DOHH2 (cell line): ENCODE measurements at regions not wholly inside any gene's neighbourhood (a gene's known extent, or its start where the extent isn't known, plus 50 kb on each side); places are given as distances from the start of the nearest gene placed in this dataset.

Experiments
- EZH2phosphoT487 ChIP-seq: fragments of 200-600 bp; sonication (generic); IDR thresholded peaks from 2 replicates; pipeline ENCODE4 v1.6.1; 2017; ENCODE audit warnings: borderline replicate concordance, mild to moderate bottlenecking, antibody characterized with exemption, low read length, moderate library complexity, mixed read lengths
- TF ChIP-seq, protein P1 (sequence below): fragments of 200-600 bp; sonication (generic); IDR thresholded peaks from one replicate; pipeline ENCODE4 v1.5.1; 2014; ENCODE audit warnings: antibody characterized with exemption, mild to moderate bottlenecking, low read depth, low read length; ENCODE audit not compliant: poor library complexity, severe bottlenecking

DNA sequence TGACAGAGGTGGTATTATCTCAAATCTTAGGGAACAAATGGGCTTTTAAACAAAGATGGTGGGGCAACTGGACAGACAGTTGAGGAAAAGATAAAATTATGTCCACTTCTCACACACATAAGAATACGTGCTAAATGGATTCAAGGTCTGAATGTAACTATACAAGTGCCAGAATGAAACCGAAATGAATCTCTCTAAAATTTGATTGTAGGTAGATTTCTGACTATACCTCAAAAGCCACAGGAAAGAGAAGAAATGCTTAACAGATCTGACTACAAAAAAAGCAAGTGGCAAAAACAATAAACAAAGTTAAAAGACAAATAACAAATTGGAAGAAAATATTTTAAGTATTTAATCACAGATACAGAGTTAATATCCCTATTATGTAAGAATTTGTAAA, 182.7 kb upstream of the OLIG3 start:
- TF ChIP-seq, protein P1, sequence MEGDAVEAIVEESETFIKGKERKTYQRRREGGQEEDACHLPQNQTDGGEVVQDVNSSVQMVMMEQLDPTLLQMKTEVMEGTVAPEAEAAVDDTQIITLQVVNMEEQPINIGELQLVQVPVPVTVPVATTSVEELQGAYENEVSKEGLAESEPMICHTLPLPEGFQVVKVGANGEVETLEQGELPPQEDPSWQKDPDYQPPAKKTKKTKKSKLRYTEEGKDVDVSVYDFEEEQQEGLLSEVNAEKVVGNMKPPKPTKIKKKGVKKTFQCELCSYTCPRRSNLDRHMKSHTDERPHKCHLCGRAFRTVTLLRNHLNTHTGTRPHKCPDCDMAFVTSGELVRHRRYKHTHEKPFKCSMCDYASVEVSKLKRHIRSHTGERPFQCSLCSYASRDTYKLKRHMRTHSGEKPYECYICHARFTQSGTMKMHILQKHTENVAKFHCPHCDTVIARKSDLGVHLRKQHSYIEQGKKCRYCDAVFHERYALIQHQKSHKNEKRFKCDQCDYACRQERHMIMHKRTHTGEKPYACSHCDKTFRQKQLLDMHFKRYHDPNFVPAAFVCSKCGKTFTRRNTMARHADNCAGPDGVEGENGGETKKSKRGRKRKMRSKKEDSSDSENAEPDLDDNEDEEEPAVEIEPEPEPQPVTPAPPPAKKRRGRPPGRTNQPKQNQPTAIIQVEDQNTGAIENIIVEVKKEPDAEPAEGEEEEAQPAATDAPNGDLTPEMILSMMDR, result no peak
- TF ChIP-seq EZH2phosphoT487, result no peak
